Ovary (tissue), 7 donors: ENCODE measurements at regions not wholly inside any gene's neighbourhood (a gene's known extent, or its start where the extent isn't known, plus 50 kb on each side); places are given as distances from the start of the nearest gene placed in this dataset.

Source experiments
- DNase-seq, 5 donors: peaks; one replicate each; pipeline ENCODE4 v3.0.0-alpha.2; 2019 to 2020
- H3K27ac ChIP-seq, 2 donors: fragments of 200-600 bp; one replicate each; pipeline versions ENCODE4 v1.5.1 to v1.8.0; 2019 to 2022
- H3K27me3 ChIP-seq: fragments of 200-600 bp; one replicate; pipeline ENCODE4 v1.8.0; 2022
- H3K36me3 ChIP-seq: fragments of 200-600 bp; sonication (generic); one replicate; pipeline ENCODE4 v1.5.1; 2019
- H3K4me1 ChIP-seq: one replicate; pipeline ENCODE4 v1.8.1; 2013; ENCODE audit warnings: mild to moderate bottlenecking, moderate library complexity; ENCODE audit not compliant: insufficient read depth
- H3K4me3 ChIP-seq: fragments of 200-600 bp; sonication (generic); one replicate; pipeline ENCODE4 v1.5.1; 2017
- H3K9me3 ChIP-seq, 2 donors: fragments of 200-600 bp in 1 of 2; sonication (generic) in 1 of 2; one replicate each; pipeline versions ENCODE4 v1.5.1 to v1.8.1; 2013 to 2019; ENCODE audit warnings: mild to moderate bottlenecking in 1 of 2, moderate library complexity in 1 of 2
- EP300 ChIP-seq: sonication (generic); formaldehyde crosslinking; IDR thresholded peaks from one replicate; pipeline ENCODE4 v1.6.1; 2017; ENCODE audit warnings: antibody characterized with exemption
- POLR2A ChIP-seq: fragments of 450-650 bp; IDR thresholded peaks from one replicate; pipeline ENCODE4 v1.6.1; 2017; ENCODE audit warnings: antibody characterized with exemption, mild to moderate bottlenecking, moderate library complexity
- WGBS, 3 donors: extraction: QIAGEN DNeasy Blood & Tissue Kit in 1 of 3; methylation state at CpG; one replicate each; pipeline versions ENCODE4 v1.1.5 to v1.1.7; 2013 to 2017; 5-methylcytosine and 5-hydroxymethylcytosine counted together
- intact Hi-C, 4 donors: fragments of 100-400 bp; cut with DNase I; formaldehyde crosslinking; loops; one replicate each; pipeline versions ENCODE4 v1.11.0 to v1.15.1; 2022 to 2023
- TF ChIP-seq, protein P1 (sequence below), 3 donors: fragments of 450-650 bp in 2 of 3; fragments of 200-600 bp in 1 of 3; IDR thresholded peaks; one replicate each; pipeline versions ENCODE4 v1.5.1 to v1.8.0; 2016 to 2022; ENCODE audit warnings: antibody characterized with exemption in 3 of 3, mild to moderate bottlenecking in 1 of 3
- donor health status: DM: no; HTN: no; CAD: no; lungs with moderate emphysema.
- donor health status: DM: no; HTN: no; CAD: no.
- donor health status: Bipolar disorder and iron deficiency.
- donor health status: DM: no; HTN: no; CAD: no.
- donor health status: DM: yes; HTN: yes; CAD: no.

DNA sequence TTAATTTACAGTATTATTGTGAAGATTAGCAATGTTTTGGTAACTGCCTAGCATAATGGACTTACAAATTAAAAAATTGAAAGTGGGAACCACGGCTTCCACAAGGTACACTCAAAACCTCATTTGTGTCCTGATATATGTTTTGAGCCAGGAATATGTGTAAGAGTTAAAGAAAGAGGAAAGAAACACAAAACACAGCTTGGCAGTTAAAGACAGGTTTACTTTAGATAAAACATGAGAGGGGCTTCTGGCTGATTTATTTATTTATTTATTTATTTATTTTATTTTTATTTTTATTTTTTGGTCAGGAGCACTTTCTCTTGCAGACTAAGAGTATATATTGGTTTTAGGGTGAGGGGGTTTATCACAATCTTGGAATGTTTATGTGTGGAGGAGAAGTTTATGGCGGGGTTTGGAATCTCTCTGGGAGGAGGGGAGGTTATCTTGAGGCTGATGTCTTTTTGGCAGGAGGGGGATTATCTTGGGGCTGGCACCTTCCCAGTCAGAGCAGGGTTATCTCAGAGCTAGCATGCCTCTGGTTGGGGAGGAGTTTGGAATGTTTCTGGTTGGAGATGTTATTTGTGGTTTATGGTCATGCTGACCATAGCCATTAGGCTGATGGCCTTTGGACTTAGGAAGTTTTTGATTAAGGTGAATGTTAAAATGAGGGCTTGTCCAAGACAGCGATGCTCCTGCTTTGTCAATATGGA is 436.7 kb downstream of the DAD1 start:
- Histone ChIP-seq H3K9me3 (peaks cover 0 to 3% of the 10 kb centered on the region in 2 donors), H3K27ac (no peak overlapping the region), H3K4me3 (no peak overlapping the region), H3K36me3 (no peaks in the 10 kb centered on the region), H3K4me1 (no peaks in the 10 kb centered on the region), H3K27me3 (no peaks in the 10 kb centered on the region)
- intact Hi-C loops, result no loop called here
- TF ChIP-seq POLR2A (no peak), EP300 (no peak)
- TF ChIP-seq, protein P1, sequence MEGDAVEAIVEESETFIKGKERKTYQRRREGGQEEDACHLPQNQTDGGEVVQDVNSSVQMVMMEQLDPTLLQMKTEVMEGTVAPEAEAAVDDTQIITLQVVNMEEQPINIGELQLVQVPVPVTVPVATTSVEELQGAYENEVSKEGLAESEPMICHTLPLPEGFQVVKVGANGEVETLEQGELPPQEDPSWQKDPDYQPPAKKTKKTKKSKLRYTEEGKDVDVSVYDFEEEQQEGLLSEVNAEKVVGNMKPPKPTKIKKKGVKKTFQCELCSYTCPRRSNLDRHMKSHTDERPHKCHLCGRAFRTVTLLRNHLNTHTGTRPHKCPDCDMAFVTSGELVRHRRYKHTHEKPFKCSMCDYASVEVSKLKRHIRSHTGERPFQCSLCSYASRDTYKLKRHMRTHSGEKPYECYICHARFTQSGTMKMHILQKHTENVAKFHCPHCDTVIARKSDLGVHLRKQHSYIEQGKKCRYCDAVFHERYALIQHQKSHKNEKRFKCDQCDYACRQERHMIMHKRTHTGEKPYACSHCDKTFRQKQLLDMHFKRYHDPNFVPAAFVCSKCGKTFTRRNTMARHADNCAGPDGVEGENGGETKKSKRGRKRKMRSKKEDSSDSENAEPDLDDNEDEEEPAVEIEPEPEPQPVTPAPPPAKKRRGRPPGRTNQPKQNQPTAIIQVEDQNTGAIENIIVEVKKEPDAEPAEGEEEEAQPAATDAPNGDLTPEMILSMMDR (IDR thresholded peaks at IDR 0.05), result no peak
- no peak for DNase-seq
- 62 to 68% (median 64%) methylated on average over 3 of the region's 3 CpGs for WGBS, 3 donors

DNA sequence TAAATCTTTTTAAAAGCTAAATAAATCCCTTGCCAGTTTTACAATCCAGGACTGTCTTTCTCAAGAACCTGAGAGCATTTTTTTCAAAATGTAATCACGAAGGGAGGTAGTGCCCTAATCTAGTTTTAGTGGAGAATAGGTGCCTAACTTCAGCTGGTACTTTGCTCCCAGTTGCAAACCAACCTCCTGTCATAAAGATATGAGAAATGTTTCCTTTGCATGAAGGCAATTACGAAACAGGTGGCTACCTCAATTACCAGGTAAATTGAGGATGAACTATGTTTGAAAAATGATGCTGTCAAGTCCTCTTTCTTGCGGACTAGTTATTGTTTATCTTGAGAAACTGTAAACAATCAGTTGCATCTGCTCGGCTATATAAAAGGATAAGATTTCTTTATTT is 437.9 kb downstream of the DAD1 start:
- H3K27me3 ChIP-seq, result no peaks in the 10 kb centered on the region
- intact Hi-C loops, result no loop called here
- peaks cover 0 to 3% of the 10 kb centered on the region in 2 donors for H3K9me3 ChIP-seq
- TF ChIP-seq, protein P1 (IDR thresholded peaks at IDR 0.05), result no peak
- no peak for TF ChIP-seq POLR2A
- TF ChIP-seq EP300, result no peak
- no peaks in the 10 kb centered on the region for H3K36me3 ChIP-seq
- H3K4me3 ChIP-seq, result no peak overlapping the region
- H3K27ac ChIP-seq, result no peak overlapping the region
- no peaks in the 10 kb centered on the region for H3K4me1 ChIP-seq
- 71 to 78% (median 71%) methylated on average over 4 of the region's 4 CpGs for WGBS, 3 donors
- DNase-seq, result no peak

DNA sequence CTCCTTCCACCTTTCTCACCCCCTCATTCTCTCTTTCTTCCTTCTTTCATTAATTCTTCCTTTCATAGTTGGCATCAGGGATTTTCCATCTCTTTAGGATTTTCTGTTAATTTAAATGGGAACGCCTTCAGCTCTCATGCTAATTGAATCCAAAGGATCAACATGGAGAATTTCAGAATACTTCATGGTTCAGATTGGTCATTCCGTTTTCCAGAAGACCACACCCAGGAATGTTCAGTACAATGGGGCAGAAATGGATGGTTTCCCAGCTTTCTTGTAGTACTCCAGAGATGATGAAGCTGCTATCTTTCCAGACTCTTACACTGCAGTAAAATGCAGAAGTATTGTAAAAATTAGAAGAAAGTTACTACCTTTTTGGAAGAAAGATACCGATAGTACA is 440.0 kb downstream of the DAD1 start:
- no peak for DNase-seq
- H3K27me3 ChIP-seq, result no peaks in the 10 kb centered on the region
- TF ChIP-seq, protein P1 (IDR thresholded peaks at IDR 0.05), result no peak
- TF ChIP-seq EP300 (no peak), POLR2A (no peak)
- H3K4me3 ChIP-seq, result no peak overlapping the region
- 80 to 84% (median 80%) methylated on average over 3 of the region's 3 CpGs for WGBS, 3 donors
- intact Hi-C loops, result no loop called here
- H3K9me3 ChIP-seq, result peaks cover 0 to 3% of the 10 kb centered on the region in 2 donors
- no peaks in the 10 kb centered on the region for H3K36me3 ChIP-seq
- H3K4me1 ChIP-seq, result no peaks in the 10 kb centered on the region
- no peak overlapping the region for H3K27ac ChIP-seq

DNA sequence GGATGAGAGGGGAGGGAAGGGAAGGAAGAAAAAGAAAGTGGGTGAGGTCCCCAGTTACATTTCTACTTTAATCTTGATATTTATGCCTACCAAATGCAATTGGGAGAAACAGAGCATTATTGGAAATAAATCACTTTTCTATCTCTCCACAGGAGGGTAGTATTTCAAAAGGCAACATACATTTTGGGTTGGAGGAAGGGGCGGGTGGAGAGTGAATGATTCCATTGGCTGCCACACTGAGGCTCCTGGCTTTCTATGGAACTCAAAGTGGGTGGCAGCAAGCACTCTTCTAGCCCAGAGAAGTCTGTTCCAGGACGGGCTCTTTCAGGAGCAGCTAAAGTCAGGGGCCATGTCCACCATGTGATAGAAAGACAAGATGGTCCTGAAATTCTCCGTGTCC is 441.3 kb downstream of the DAD1 start:
- H3K4me3 ChIP-seq, result no peak overlapping the region
- H3K36me3 ChIP-seq, result no peaks in the 10 kb centered on the region
- intact Hi-C loops, result no loop called here
- no peaks in the 10 kb centered on the region for H3K27me3 ChIP-seq
- peaks cover 0 to 3% of the 10 kb centered on the region in 2 donors for H3K9me3 ChIP-seq
- no peaks in the 10 kb centered on the region for H3K4me1 ChIP-seq
- no peak for TF ChIP-seq EP300
- TF ChIP-seq, protein P1 (IDR thresholded peaks at IDR 0.05), result no peak
- no peak for TF ChIP-seq POLR2A
- 63 to 81% (median 67%) methylated on average over 3 of the region's 3 CpGs for WGBS, 3 donors
- DNase-seq, result no peak
- no peak overlapping the region for H3K27ac ChIP-seq
